HS-27A (cell line): ENCODE measurements at regions not wholly inside any gene's neighbourhood (a gene's known extent, or its start where the extent isn't known, plus 50 kb on each side); places are given as distances from the start of the nearest gene placed in this dataset.
"Not testable (repeated sequence)": the region's sequence is repeated elsewhere in the genome, so short reads cannot be mapped to it uniquely, and the experiment has no call there.

ENCODE experiments used
- DNase-seq: peaks from one replicate; pipeline ENCODE4 v3.0.0-alpha.2; 2012; ENCODE audit warnings: low read depth, missing footprints

- DNase-seq = no peak
Observed at GRCh38 chr18:34480162-34480700, 229.9 kb upstream of the DTNA start.

- no peak for DNase-seq
Observed at GRCh38 chr18:34482204-34482603, 227.9 kb upstream of the DTNA start.

DNA sequence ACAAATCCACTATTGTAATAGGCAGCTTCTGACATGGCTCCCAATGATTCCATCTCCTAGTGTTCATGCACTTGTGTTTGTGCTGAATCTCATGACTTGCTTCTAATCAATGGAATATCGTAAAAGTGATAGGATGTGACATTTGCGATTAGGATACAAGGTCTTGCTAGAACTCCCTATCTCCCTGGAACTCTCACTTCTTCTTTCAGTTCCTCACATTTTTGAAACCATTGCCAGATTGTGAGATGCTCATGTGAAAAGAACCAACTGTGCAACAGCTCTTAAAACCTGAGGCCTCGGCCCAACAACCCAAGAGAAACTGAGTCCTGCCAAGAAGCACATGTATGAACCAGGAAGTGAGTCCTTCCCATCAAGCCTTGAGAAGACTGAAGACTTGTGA lies 226.9 kb upstream of the DTNA start:
- DNase-seq = no peak

- DNase-seq = no peak
Observed at GRCh38 chr18:34491719-34492118, 218.4 kb upstream of the DTNA start.

- DNase-seq = no peak
Observed at GRCh38 chr18:34492652-34493051, 217.4 kb upstream of the DTNA start.

DNA sequence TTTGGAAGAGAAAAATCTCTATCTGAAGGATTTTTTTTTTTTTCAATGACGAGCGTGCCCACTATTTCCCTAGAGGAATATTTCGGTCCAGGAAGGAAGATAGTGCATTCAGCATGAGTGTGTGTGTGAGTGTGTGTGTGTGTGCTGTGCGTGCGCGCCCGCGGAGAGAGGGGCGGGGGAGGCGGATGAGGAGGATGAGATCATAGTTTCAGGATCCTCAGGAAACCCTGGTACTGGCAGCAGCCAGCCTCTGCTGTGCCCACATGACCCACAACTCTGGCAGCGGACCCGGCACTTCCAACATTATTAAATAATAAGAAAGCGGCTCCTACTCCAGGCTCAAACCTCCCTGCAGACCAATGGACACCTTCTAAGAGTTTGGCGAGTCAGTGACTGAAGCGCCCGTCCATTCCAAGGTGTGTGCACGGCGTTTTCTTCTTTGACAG lies 217.0 kb upstream of the DTNA start:
- DNase-seq = peak; percentile 27

DNA sequence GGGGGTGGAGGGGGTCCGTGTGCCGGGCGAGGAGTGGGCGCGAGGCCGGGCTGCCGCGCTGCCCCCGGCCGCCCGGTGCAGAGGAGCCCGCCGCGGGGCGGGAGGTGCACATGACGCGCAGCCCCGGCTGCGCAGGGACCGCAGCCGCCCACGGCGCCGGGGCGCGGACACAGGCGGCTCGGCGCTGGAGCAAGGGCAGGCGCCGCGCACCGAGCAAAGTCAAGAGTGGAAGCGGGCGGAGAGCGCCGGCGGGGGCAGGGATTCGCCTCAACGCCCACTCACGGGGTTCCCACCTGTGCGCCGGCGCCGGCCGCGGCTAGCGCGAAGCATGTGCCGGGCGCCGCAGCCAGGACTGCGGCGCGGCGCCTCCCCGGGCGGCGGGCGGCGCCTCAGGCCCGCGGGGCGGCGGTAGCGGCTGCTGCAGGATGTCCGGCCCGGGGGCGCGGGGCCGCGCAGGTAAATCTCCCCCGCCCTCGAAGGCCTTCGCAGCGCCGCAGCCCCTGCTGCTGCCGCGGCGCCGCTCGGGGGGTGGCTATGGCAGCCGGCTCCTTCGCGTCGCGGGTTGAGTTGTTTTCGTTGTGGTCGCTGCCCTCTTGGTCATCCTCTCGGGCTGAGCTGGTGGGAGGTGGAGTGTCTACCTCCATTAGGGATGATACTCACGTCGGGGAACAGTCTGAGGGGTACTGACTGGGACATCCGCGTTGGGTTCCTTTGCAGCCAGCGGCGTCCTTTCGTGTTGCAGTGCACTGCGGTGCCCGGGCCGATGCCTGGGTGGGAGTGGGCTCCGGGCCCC lies 216.3 kb upstream of the DTNA start:
- no peak for DNase-seq

- DNase-seq = no peak
Observed at GRCh38 chr18:34494359-34494696, 215.8 kb upstream of the DTNA start.

GRCh38 chr18:34495506-34495905 lies 214.6 kb upstream of the DTNA start:
- no peak for DNase-seq

- DNase-seq = no peak
Observed at GRCh38 chr18:34501553-34501952, 208.5 kb upstream of the DTNA start.

- DNase-seq = no peak
Observed at GRCh38 chr18:34506198-34506597, 203.9 kb upstream of the DTNA start.

- no peak for DNase-seq
Observed at GRCh38 chr18:34509163-34509562, 200.9 kb upstream of the DTNA start.

DNA sequence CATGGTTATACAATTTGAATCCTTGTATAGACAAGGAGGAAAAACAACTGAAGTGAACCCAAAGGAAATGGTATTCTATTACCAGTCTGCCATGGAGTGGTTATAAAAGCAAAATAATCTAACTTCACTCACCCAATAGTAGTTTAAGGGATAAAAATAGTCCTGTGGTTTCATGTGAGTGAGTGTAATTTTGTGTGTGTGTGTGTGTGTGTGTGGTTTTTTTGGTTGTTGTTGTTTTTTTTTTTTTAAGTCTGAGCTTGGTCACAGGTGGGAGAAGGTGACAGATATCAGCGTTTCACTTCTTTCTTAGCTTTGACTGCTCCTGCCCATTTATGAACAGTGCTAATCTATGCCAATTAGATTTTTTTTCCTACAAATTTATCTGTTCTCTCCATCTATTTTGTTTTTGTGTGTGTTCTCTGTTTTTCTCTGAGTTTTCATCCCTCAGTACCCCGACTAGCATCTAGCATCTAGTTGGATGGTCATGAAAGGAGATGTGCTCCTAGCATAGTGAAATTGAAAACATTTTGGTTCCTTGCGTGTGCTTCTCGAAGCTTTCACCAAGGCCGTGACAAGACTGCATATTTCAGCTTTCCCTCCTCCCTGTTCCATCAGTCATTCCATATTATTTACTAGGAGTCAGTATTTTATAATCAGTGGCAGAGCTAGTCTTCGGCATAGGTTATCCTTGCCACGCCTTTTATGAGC lies 200.1 kb upstream of the DTNA start:
- DNase-seq = no peak

- no peak for DNase-seq
Observed at GRCh38 chr18:34510926-34511325, 199.2 kb upstream of the DTNA start.

- DNase-seq = no peak
Observed at GRCh38 chr18:34511435-34511834, 198.7 kb upstream of the DTNA start.

- DNase-seq = no peak
Observed at GRCh38 chr18:34511879-34512278, 198.2 kb upstream of the DTNA start.

DNA sequence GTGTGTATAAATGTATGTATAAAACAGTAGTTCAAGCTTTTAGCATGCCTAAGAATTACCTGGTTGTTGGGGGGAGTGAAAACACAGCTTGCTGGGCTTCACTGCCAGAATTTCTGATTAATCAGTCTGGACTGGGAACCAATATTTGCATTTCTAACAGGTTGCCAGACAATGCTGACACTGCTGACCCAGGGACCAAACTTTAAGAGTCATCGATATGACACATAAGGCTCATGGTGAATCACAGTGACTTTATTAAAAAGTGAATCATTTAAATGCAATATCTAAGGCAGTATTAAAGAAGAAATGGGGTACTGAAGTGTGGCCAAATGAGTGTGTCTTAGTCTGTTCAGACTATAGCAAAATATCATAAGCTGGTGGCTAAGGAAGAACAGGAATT lies 195.9 kb upstream of the DTNA start:
- no peak for DNase-seq

- no peak for DNase-seq
Observed at GRCh38 chr18:34514957-34515356, 195.1 kb upstream of the DTNA start.

GRCh38 chr18:34516355-34516754 lies 193.7 kb upstream of the DTNA start:
- DNase-seq = not testable (repeated sequence)

DNA sequence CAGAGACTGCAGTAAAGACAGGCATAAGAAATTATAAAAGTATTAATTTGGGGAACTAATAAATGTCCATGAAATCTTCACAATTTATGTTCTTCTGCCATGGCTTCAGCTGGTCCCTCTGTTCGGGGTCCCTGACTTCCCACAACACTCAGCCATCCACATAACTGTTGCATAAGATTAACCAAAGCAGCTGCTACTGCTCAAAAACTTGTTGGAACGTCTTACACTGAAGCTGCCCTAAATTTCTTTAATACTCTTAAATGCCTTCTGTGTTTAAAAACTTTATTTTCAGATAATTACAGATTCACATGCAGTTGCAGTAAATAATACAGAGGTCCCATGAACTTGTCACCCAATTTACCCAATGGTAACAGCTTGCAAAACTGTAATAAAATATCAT lies 193.1 kb upstream of the DTNA start:
- not testable (repeated sequence) for DNase-seq

- no peak for DNase-seq
Observed at GRCh38 chr18:34521040-34521439, 189.1 kb upstream of the DTNA start.

GRCh38 chr18:34522603-34523002 lies 187.5 kb upstream of the DTNA start:
- DNase-seq = no peak

- DNase-seq = no peak
Observed at GRCh38 chr18:34525244-34525643, 184.9 kb upstream of the DTNA start.
